ENCODE measurements at regions not wholly inside any gene's neighbourhood (a gene's known extent, or its start where the extent isn't known, plus 50 kb on each side); places are given as distances from the start of the nearest gene placed in this dataset.

DNA sequence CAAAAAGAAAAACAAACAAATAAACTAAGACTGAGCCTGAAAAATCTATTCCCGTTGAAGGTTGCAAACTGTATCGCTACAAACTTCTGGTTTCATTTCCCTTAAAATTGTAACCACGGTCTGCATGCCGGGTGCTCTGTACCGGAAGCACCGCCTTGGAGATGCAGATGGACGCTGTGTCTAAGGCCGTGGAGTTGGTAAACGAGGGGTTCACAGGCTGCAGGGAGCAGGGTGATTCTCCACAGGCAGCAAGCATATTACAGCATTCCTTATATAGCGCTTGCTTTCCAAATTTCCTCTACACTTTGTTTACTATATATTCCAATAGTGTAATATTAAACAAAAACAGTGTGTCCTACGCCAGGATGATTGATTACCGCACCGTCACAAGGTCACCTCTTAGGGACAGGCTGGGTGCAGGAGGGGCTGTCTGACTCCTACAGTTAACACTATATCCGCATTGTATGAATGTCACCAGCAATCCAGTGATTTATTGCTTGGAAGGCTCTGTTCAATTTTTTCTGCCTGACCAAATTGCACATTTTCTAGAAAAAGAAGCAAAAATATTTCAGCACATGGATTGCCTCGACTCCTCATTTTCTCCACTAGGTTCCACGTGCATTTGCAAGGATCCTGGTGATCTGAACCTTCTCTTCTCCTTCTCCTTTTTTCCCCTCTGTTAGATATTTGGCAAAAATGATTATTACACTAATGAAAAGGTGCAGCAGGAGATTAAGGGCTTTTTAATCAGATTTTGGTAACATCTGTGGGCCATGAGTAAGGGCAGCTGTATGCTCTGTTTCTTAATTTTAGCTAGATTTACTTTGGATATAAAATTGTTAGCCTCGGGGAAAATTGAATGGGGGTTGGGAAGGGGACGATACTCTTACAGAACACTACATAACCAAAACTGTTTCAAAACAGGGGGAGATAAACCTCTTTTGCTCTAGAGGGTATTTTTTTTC lies 325.8 kb upstream of the MGMT start:
- no peak for DNase-seq (ENCODE audit: low read depth, low spot score)

DNA sequence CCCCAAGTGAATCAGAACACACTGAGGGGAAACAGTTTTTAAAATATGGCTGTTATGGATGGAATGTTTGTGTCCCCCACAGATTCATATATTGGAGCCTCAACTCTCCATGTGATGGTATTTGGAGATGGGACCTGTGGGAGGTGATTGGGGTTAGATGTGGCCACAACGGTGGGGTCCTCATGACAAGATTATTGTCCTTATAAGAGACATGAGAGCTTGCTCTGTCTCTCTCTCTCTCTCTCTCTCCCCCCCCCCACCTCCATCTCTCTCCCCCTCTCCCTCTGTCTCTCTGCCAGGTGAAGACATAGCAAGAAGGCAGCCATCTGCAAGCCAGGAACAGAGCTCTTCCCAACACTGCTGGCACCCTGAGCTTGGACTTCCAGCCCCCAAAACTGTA lies 315.8 kb upstream of the MGMT start:
- DNase-seq (ENCODE audit: low read depth, low spot score), result no peak

DNA sequence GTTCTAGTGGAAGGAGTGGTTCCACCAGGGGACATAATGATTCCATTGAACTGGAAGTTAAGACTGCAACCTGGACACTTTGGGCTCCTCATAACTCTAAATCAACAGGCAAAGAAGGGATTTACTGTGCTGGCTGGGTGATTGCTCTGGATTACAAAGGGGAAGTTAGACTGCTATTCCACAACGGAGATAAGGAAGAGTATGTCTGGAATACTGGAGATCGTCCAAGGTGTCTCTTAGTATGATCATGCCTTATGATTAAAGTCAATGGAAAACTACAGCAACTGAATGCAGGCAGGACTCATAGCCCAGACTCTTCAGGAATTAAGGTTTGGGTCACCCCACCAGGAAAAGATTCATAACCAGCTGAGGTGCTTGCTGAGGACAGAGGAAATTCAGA lies 310.6 kb upstream of the MGMT start:
- no peak for DNase-seq (ENCODE audit: low read depth, low spot score)

DNA sequence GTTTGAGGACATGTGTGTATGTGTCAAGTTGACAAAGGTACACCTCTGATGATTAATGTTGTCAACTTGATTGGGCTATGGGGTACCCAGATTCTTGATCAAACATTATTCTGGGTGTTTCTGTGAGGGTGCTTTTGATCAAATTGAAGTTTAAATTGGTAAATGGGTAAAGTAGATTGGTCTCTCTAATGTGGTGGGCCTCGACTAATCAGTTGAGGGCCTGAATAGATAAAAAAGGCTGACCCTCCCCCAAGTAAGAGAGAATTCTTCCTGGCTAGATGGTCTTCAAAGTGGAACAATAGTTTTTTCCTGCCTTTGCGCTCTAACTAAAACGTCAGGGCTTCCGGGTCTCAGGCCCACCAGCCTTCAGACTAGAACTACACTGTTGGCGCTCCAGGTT lies 309.9 kb upstream of the MGMT start:
- no peak for DNase-seq (ENCODE audit: low read depth, low spot score)

DNA sequence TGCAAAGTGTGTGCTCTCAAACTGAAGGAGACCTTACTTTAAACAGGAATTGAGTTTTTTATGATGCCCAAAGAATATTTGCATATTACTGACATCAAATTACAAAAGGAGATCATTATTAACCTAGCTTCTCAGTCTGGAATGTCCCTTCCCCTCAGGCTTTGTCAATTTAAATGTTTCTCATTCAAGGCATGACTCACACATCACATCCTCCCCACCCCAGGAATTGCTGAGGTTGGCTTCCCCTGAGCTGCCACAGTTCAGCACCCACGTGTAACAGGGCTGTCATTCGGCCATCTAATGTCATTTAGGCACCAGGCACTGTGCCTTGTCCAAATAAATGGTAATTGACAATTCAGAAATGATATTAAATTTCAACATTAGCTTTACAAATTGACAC lies 305.9 kb upstream of the MGMT start:
- no peak for DNase-seq (ENCODE audit: low read depth, low spot score)

DNA sequence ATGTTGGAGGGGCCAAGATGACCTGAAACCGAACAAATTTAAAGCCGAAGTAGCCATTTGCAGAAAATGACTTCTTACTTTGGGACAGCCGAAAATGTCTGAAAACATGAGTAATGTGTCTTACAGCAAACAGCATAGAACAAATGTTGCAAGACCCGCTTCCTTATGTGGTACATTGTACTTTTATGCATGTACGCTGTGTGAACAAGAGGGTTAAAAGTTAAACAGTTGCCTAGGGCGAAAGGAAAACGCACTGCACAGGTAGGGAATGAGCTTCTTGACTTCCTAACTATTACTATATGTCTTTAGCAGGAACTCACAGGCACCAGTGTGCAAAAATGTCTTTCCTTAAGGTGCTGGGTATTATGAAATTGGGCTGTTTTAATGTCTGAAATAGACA lies 303.5 kb upstream of the MGMT start:
- DNase-seq (ENCODE audit: low read depth, low spot score), result no peak

DNA sequence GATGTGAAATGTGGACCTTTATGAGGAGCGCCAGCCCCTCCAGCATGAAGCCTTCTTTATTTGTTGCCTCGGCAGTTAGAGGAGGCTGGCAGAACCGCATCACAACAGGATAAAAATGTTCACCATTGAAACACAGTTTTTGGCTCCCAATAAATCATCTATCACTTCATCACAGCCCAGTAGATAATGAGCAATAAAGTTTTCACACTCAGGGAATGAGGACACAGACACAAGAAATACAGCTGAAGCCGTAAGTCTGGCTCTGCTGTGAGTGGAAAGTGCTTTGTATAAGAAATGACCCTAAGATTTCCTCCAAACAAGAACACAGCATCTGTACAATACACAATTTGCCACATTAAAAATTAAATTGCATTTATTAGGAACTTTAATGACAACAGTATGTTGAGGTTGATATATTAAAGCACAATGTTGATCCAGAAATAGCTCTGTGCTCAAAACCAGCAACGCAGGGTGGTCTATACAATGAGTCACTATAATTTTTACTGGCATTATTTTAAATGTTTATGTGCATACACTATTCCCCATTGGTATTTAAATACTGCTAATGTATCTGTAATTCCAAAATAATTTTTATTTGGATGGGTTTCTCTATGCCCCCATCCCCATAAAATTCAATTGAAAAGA lies 301.8 kb upstream of the MGMT start:
- DNase-seq (ENCODE audit: low read depth, low spot score), result no peak

DNA sequence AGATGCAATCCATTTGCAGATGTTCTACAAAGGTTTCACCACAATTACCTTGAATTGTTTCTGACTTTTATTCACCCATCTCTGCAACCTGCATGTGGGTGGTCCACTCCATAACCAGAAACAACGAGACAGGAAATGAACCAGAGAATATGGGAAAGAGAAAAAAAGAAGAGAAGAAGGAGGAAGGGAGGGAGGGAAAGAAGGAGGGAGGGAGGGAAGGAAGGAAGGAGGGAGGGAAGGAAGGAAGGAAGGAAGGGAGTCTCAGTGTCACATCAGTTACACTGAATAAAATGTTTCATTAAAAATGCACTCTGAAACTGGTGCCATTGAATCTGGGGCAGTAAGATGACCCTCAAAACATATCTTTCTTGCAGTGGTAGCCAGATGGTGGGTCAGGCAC lies 301.3 kb upstream of the MGMT start:
- no peak for DNase-seq (ENCODE audit: low read depth, low spot score)

DNA sequence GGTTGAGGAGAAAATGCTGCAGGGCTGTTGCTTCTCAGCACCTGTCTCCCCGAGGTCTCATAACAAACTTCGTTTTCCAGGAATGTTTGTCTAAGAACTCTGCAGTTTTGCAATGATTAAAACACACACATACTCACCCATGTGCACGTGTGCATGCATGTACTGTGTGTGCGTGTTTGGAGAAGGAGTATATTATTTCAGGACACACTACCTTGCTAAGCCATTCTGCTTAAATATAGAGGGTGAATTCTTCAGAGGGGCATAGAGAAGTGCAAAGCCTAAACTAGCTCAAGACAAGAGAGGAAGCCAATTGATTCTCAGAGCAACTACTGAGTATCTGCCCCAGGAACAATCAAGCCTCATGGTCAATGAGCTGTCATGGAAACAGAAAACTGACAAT lies 298.4 kb upstream of the MGMT start:
- no peak for DNase-seq (ENCODE audit: low read depth, low spot score)

DNA sequence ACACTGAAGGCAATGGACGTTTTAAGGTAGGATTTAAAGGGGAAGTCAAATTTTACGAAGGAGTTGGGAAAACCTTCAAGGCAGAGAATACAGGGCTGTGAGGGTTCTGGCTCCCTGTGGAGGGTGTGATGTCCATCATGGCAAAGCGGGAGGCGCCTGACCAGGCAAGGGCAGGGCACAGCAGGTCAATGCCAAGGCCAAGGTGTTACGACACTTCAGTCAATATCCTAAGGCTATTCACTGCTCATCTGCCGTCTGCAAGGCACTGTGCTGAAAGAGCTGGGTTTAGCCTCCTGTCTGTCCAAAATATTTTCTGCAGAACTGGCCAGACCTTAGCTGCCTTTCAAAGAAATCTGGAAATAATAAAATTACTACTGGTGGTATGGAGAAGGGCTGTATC lies 297.9 kb upstream of the MGMT start:
- no peak for DNase-seq (ENCODE audit: low read depth, low spot score)

DNA sequence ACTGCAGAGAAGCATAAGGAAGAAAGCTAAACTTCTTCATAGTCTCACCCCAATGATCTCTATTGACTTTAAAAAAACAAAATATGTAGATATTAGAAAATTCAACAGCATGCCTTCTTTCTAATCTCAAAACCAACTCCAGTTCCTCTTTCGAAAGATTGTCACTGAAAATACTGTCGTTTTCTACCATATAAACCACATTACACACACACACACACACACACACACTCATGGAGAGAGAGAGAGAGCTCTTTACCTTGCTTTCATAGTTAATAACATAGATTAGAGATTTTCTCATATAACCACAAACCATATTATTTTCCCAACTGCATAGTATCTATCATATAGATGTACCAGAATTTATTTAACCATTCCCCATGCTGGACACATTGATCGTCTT lies 296.2 kb upstream of the MGMT start:
- no peak for DNase-seq (ENCODE audit: low read depth, low spot score)

DNA sequence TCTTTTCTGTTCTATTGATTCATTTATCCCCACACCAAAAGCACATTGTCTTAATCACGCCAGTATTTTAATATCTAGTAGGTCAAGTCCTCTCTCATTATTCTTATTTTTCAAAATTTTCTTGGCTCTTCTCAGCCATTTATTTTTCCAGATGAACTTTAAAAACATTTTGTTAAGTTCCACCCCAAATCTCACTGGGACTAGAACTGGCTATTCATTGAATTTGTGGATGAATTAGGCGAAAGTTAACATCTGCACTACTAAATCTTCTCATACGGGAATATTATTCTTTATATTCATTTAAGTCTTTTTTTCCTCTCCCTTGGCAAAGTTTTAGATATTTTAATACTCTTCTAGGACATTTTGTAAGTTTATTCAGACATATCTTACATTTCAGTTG lies 295.2 kb upstream of the MGMT start:
- no peak for DNase-seq (ENCODE audit: low read depth, low spot score)

DNA sequence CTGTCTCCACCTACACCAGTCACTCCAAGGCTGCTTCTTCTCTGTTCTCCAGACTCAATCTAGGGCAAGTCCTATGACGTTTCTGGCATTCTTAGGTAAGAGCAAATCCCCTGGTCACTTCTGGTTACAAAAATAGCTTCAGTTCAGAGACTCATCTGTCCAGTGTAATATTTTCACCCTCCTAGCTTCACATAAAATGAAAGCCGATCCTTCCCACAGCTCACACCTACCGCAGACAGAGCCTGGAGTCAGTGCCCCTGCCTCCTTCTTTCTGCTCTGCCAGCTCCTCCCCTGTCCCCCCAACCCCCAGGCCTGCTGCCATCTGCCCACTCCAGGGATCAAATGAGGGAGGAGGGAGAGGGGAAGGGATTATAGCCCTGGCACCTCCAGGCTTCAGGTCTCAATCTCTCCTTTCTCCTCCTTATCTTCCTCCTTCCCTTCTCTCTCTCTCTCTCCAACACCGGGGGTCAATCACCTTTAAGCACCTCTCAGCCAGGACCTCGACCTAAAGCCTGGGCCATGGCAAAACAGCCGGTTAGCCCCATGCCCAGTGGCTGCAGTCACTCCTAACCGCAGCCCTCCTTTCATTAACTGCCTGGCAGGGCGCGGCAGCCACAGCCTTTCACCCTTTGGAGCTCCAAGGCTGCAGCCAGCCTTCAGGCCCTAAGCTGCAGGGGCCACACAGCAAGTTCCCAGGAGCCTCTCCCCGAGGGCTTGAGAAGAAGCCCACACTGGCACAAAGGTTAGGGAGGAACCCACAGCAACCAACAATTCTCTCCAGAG lies 292.6 kb upstream of the MGMT start:
- DNase-seq (ENCODE audit: low read depth, low spot score), result no peak

DNA sequence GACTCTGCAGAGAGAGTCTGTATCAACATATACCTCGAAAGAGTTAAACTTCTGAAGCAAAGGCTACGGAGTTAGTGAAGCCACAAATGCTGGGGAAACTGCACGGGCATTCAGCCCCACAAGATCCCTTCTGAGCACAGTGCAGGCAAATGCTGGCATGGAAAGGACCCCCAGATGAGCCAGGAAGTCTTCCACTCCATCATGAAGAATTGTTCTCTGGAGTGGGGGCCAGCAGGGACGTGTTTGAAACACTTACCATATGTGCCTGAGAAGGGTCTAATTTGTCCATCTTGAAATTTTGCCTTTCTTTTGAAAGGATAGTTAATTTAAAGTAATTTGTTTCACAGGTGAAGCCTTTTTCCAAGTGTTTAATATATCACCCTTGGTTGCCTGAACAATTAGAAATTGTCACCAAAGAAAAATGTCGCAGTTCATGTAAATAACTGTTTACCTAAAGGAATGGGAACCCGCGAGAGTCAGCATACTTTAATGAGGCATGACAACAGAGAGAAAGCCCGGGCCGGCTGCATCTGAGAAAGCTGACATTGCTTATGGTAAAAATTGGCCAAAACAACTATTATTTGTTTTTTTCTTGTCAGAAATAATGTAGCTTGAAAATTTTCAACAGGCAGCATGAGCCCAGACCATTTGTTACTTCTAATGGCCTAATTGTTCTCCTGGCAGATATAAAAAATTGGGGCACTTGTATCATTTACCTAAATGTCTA lies 287.6 kb upstream of the MGMT start:
- DNase-seq (ENCODE audit: low read depth, low spot score), result no peak

DNA sequence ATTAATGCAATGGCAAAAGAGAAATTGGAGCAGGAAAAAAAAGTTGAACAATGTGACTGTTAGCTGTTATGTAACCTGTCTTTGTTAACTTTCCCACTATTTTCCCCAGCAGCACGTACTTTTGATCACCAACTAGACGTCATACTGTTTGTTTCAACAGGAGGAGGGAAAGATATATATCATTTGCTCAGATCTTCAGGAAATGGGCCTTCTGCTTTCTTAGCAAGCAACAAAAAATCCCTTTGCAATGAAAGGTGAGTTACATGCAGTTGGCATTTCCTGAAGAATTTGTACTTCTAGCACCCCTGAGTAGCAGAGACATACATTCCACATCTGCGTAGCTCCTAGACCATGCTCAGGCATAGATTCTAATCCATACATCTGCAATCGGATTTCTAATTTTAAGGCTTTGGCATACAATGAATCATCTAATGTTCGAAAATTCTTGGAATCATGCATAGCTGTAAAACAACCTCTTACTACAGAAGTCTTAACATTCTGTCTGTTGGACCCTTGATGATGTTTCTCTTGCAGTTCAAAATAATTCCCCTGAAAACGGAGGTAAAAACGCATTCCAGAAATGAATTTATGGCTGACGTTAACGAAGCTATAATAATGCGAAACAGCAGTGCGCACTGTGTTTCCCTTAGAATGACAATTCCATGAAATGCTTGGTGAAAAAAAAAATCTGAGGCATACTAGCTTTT lies 286.9 kb upstream of the MGMT start:
- no peak for DNase-seq (ENCODE audit: low read depth, low spot score)

DNA sequence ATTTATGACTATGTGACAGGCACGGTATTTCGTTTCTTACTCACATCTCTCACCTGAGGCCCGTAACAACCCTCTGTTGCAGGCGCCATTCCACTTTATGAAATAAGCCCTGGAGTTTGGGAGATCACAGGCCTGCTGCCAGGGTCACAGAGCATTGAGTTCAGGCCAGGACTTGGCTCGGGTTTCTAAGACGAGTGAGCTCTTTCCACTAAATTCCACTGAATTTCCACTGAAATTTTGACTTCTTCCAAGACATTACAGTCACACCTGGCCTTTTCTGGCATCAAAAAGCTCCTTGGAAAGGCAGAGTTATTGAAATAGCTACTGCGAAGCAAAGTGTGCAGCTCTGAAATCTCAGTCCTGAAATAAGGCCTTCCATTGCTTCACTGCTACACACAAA lies 282.8 kb upstream of the MGMT start:
- no peak for DNase-seq (ENCODE audit: low read depth, low spot score)

DNA sequence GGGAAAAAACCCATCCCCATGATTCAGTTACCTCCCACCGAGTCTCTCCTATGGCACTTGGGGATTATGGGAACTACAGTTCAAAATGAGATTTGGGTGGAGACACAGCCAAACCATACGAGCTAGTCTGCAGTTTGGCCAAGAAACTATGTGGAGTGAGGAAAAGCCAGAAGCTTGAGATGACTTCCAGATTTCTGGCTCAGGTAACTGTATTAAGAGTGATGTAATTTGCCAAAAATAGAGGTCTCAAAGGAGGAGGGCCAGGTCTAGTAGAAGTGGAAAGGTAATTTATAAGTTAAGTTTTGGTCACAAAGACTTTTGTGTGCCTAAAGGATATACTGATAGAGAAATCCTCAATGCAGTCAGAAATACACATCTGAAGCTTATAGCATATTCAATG lies 279.7 kb upstream of the MGMT start:
- DNase-seq (ENCODE audit: low read depth, low spot score), result no peak

DNA sequence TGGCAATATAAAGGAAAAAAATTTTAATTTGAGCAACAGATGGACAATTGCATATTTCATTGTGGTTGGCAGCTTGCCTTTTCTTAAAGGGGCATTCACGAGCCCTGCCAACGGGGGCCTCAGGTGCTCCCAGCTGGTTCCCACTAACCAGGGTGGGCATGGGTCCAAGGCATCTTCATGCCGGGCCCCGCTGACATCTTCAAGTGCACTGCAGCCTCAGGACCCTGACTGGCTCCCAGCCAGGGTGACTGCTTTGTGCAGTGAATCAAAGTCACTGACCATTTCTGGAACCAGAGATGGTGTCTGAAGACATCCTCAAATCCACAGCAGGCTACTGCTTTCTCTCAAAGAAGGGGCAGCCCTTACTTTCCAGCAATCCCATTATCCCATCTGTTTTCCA lies 275.2 kb upstream of the MGMT start:
- DNase-seq (ENCODE audit: low read depth, low spot score), result no peak

DNA sequence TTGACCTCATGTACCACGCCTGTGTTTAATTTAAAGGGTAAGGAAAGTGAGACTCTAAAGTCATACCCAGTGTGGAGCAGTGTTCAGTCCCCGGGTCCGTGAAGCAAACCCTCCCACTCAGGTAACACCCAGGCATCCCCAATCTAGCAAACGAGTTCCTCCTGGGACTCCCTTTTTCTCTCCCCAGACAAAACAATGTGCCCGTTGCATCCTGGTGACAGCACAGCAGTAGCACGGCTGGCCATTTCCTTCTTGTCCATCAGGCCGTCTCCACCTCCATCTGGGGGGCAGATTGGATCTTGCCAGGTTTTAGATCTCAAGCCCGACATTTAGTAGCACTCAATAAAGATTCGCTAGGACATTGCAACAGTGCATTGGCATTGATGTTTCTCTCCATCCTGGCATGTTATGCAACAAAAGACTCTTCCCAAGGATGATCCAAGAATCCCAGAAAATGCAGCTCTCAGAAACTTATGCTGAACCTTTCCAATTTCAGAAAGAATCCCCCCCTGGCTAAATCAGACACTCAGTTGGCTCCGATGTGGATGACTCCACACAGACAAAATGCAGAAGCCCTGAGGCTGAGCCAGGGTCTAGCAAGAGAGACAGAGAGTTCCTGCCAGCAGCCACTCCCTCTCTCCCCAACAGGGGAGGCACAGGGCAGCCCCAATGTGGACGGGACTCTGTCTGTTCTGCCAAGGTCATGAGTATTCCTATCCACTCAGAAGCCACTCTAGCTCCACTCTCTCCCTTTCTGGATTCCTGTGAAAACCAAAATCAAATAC lies 274.5 kb upstream of the MGMT start:
- DNase-seq (ENCODE audit: low read depth, low spot score), result no peak

DNA sequence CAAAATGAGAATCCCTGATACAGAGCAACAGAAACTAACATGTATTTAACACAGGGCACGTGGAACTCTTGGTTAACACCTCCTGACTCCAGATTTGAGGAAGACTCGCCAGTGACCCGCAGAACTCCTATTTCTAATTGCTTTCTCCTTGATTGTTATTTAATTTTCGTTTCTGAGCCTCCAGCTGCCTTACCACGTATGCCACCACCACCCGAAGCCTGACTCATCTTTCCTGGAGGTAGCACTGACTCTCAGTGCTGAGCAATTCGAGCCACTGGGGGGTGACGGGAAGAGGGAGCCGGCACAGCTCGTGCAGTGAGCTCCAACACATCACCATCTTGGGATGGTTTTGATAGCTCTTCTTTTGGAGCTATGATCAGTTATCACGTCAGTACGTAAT lies 273.9 kb upstream of the MGMT start:
- DNase-seq (ENCODE audit: low read depth, low spot score), result no peak
